ENCODE measurements at regions not wholly inside any gene's neighbourhood (a gene's known extent, or its start where the extent isn't known, plus 50 kb on each side); places are given as distances from the start of the nearest gene placed in this dataset.

- TF ChIP-seq POLR2AphosphoS5 (IDR thresholded peaks at IDR 0.05; ENCODE audit: low read depth, low read length): no peak
- TF ChIP-seq CTCF (IDR thresholded peaks at IDR 0.05 in 2 of 3, conservative IDR thresholded peaks at IDR 0.05 in 1 of 3; ENCODE audit: borderline replicate concordance in 1 of 3, insufficient read depth in 1 of 3, low read depth in 2 of 3, low read length in 2 of 3): no peak
- no peak for TF ChIP-seq EZH2phosphoT487 (IDR thresholded peaks at IDR 0.05; ENCODE audit: borderline replicate concordance)
- TF ChIP-seq EZH2 (IDR thresholded peaks at IDR 0.05): no peak
- TF ChIP-seq MAX (IDR thresholded peaks at IDR 0.05): no peak
- no peak for TF ChIP-seq RAD21 (IDR thresholded peaks at IDR 0.05; ENCODE audit: low read depth)
- no peak for TF ChIP-seq REST (IDR thresholded peaks at IDR 0.05; ENCODE audit: low read depth)
- no peak for TF ChIP-seq POLR2A (IDR thresholded peaks at IDR 0.05; ENCODE audit: borderline replicate concordance, extremely low read depth, insufficient read depth, insufficient read length)
Measured at GRCh38 chr16:49911430-49911829, 55.5 kb upstream of the ZNF423 start.

All from HCT116 (cell line).